ENCODE measurements at regions not wholly inside any gene's neighbourhood (a gene's known extent, or its start where the extent isn't known, plus 50 kb on each side); places are given as distances from the start of the nearest gene placed in this dataset.

GRCh38 chr7:25567430-25567829 is 339.1 kb upstream of the NPVF start:
- Mint-ChIP-seq H3K27ac (no peak overlapping the region), H3K27me3 (peaks cover 0 to 2% of the 10 kb centered on the region in 2 donors), H3K4me1 (ENCODE audit: low read depth in 2 of 2) (peaks cover 0 to 4% of the 10 kb centered on the region in 2 donors), H3K4me3 (no peak overlapping the region), H3K36me3 (no peaks in the 10 kb centered on the region), H3K9me3 (no peaks in the 10 kb centered on the region)
- no peak for DNase-seq (ENCODE audit: low spot score)
- no peak for ATAC-seq

GRCh38 chr7:25569765-25570164 is 341.5 kb upstream of the NPVF start:
- Mint-ChIP-seq H3K27ac (no peak overlapping the region), H3K4me1 (ENCODE audit: low read depth in 2 of 2) (peaks cover 0 to 4% of the 10 kb centered on the region in 2 donors), H3K9me3 (no peaks in the 10 kb centered on the region), H3K4me3 (no peak overlapping the region), H3K27me3 (peaks cover 5 to 11% of the 10 kb centered on the region in 2 donors), H3K36me3 (no peaks in the 10 kb centered on the region)
- DNase-seq (ENCODE audit: low spot score), result no peak
- no peak for ATAC-seq

GRCh38 chr7:25572423-25572822 is 344.1 kb upstream of the NPVF start:
- ATAC-seq (no peak), DNase-seq (ENCODE audit: low spot score) (no peak)
- H3K27me3 Mint-ChIP-seq, result peaks cover 7 to 19% of the 10 kb centered on the region in 2 donors
- H3K4me1 Mint-ChIP-seq (ENCODE audit: low read depth in 2 of 2), result peaks cover 0 to 4% of the 10 kb centered on the region in 2 donors
- H3K36me3 Mint-ChIP-seq, result no peaks in the 10 kb centered on the region
- H3K4me3 Mint-ChIP-seq, result no peak overlapping the region
- H3K27ac Mint-ChIP-seq, result no peak overlapping the region
- H3K9me3 Mint-ChIP-seq, result no peaks in the 10 kb centered on the region

- H3K27ac Mint-ChIP-seq, result no peak overlapping the region
- H3K9me3 Mint-ChIP-seq, result no peaks in the 10 kb centered on the region
- no peaks in the 10 kb centered on the region for H3K36me3 Mint-ChIP-seq
- ATAC-seq (no peak), DNase-seq (ENCODE audit: low spot score) (no peak)
- no peak overlapping the region for H3K4me3 Mint-ChIP-seq
- peaks cover 7 to 24% of the 10 kb centered on the region in 2 donors for H3K27me3 Mint-ChIP-seq
- no peaks in the 10 kb centered on the region for H3K4me1 Mint-ChIP-seq (ENCODE audit: low read depth in 2 of 2)
Measured at GRCh38 chr7:25574828-25575227, 346.5 kb upstream of the NPVF start.

- Mint-ChIP-seq H3K27ac (no peak overlapping the region), H3K4me3 (no peak overlapping the region), H3K4me1 (ENCODE audit: low read depth in 2 of 2) (no peaks in the 10 kb centered on the region), H3K9me3 (no peaks in the 10 kb centered on the region), H3K27me3 (peaks cover 12 to 24% of the 10 kb centered on the region in 2 donors), H3K36me3 (no peaks in the 10 kb centered on the region)
- ATAC-seq, result no peak
- no peak for DNase-seq (ENCODE audit: low spot score)
Measured at GRCh38 chr7:25575634-25576033, 347.3 kb upstream of the NPVF start.

- H3K9me3 Mint-ChIP-seq, result no peaks in the 10 kb centered on the region
- no peak overlapping the region for H3K27ac Mint-ChIP-seq
- H3K27me3 Mint-ChIP-seq, result peaks cover 11 to 21% of the 10 kb centered on the region in 2 donors
- ATAC-seq, result no peak
- DNase-seq (ENCODE audit: low spot score), result no peak
- H3K4me3 Mint-ChIP-seq, result no peak overlapping the region
- H3K4me1 Mint-ChIP-seq (ENCODE audit: low read depth in 2 of 2), result no peaks in the 10 kb centered on the region
- H3K36me3 Mint-ChIP-seq, result no peaks in the 10 kb centered on the region
Measured at GRCh38 chr7:25578991-25579777, 350.9 kb upstream of the NPVF start.

- no peak overlapping the region for H3K27ac Mint-ChIP-seq
- no peaks in the 10 kb centered on the region for H3K36me3 Mint-ChIP-seq
- peaks cover 9 to 21% of the 10 kb centered on the region in 2 donors for H3K27me3 Mint-ChIP-seq
- no peaks in the 10 kb centered on the region for H3K4me1 Mint-ChIP-seq (ENCODE audit: low read depth in 2 of 2)
- H3K4me3 Mint-ChIP-seq, result no peak overlapping the region
- ATAC-seq (no peak), DNase-seq (ENCODE audit: low spot score) (no peak)
- no peaks in the 10 kb centered on the region for H3K9me3 Mint-ChIP-seq
Measured at GRCh38 chr7:25579778-25580075, 351.4 kb upstream of the NPVF start.

- DNase-seq (ENCODE audit: low spot score) (no peak), ATAC-seq (no peak)
- no peak overlapping the region for H3K4me3 Mint-ChIP-seq
- H3K9me3 Mint-ChIP-seq, result no peaks in the 10 kb centered on the region
- H3K36me3 Mint-ChIP-seq, result no peaks in the 10 kb centered on the region
- no peak overlapping the region for H3K27ac Mint-ChIP-seq
- no peaks in the 10 kb centered on the region for H3K4me1 Mint-ChIP-seq (ENCODE audit: low read depth in 2 of 2)
- peaks cover 9 to 23% of the 10 kb centered on the region in 2 donors for H3K27me3 Mint-ChIP-seq
Measured at GRCh38 chr7:25580141-25580540, 351.9 kb upstream of the NPVF start.

- no peaks in the 10 kb centered on the region for H3K36me3 Mint-ChIP-seq
- no peaks in the 10 kb centered on the region for H3K4me1 Mint-ChIP-seq (ENCODE audit: low read depth in 2 of 2)
- H3K27me3 Mint-ChIP-seq, result peaks cover 15 to 23% of the 10 kb centered on the region in 2 donors
- H3K27ac Mint-ChIP-seq, result no peak overlapping the region
- no peak overlapping the region for H3K4me3 Mint-ChIP-seq
- ATAC-seq (no peak), DNase-seq (ENCODE audit: low spot score) (no peak)
- no peaks in the 10 kb centered on the region for H3K9me3 Mint-ChIP-seq
Measured at GRCh38 chr7:25583621-25584020, 355.3 kb upstream of the NPVF start.

- H3K27me3 Mint-ChIP-seq, result peaks cover 21 to 30% of the 10 kb centered on the region in 2 donors
- no peak overlapping the region for H3K27ac Mint-ChIP-seq
- no peaks in the 10 kb centered on the region for H3K4me1 Mint-ChIP-seq (ENCODE audit: low read depth in 2 of 2)
- no peaks in the 10 kb centered on the region for H3K36me3 Mint-ChIP-seq
- DNase-seq (ENCODE audit: low spot score) (no peak), ATAC-seq (no peak)
- no peaks in the 10 kb centered on the region for H3K9me3 Mint-ChIP-seq
- no peak overlapping the region for H3K4me3 Mint-ChIP-seq
Measured at GRCh38 chr7:25584112-25584938, 356.0 kb upstream of the NPVF start.

- H3K36me3 Mint-ChIP-seq, result no peaks in the 10 kb centered on the region
- no peak overlapping the region for H3K27ac Mint-ChIP-seq
- ATAC-seq, result no peak
- H3K4me3 Mint-ChIP-seq, result no peak overlapping the region
- H3K4me1 Mint-ChIP-seq (ENCODE audit: low read depth in 2 of 2), result no peaks in the 10 kb centered on the region
- no peaks in the 10 kb centered on the region for H3K9me3 Mint-ChIP-seq
- no peak for DNase-seq (ENCODE audit: low spot score)
- H3K27me3 Mint-ChIP-seq, result peaks cover 21 to 37% of the 10 kb centered on the region in 2 donors
Measured at GRCh38 chr7:25586513-25586912, 358.2 kb upstream of the NPVF start.

GRCh38 chr7:25594122-25594521 is 365.8 kb upstream of the NPVF start:
- Mint-ChIP-seq H3K4me3 (no peak overlapping the region), H3K27ac (no peak overlapping the region), H3K36me3 (no peaks in the 10 kb centered on the region), H3K4me1 (ENCODE audit: low read depth in 2 of 2) (peaks cover 0 to 12% of the 10 kb centered on the region in 2 donors), H3K9me3 (peaks cover 3% of the 10 kb centered on the region), H3K27me3 (peaks cover 16 to 29% of the 10 kb centered on the region in 2 donors)
- no peak for DNase-seq (ENCODE audit: low spot score)
- ATAC-seq, result no peak

- H3K4me3 Mint-ChIP-seq, result no peak overlapping the region
- DNase-seq (ENCODE audit: low spot score), result no peak
- no peaks in the 10 kb centered on the region for H3K36me3 Mint-ChIP-seq
- H3K27me3 Mint-ChIP-seq, result peaks cover 15 to 23% of the 10 kb centered on the region in 2 donors
- H3K4me1 Mint-ChIP-seq (ENCODE audit: low read depth in 2 of 2), result peaks cover 0 to 12% of the 10 kb centered on the region in 2 donors
- no peak overlapping the region for H3K27ac Mint-ChIP-seq
- H3K9me3 Mint-ChIP-seq, result peaks cover 3% of the 10 kb centered on the region
- no peak for ATAC-seq
Measured at GRCh38 chr7:25594728-25595127, 366.4 kb upstream of the NPVF start.

- Mint-ChIP-seq H3K4me1 (ENCODE audit: low read depth in 2 of 2) (peaks cover 0 to 12% of the 10 kb centered on the region in 2 donors), H3K36me3 (no peaks in the 10 kb centered on the region), H3K4me3 (no peak overlapping the region), H3K27ac (no peak overlapping the region), H3K9me3 (peaks cover 3% of the 10 kb centered on the region), H3K27me3 (peaks cover 15 to 19% of the 10 kb centered on the region in 2 donors)
- ATAC-seq (no peak), DNase-seq (ENCODE audit: low spot score) (no peak)
Measured at GRCh38 chr7:25595996-25596395, 367.7 kb upstream of the NPVF start.
